HCT116 (cell line): ENCODE measurements at regions not wholly inside any gene's neighbourhood (a gene's known extent, or its start where the extent isn't known, plus 50 kb on each side); places are given as distances from the start of the nearest gene placed in this dataset.

Experiments used
- ATAC-seq: fragments of 200-7000 bp; cut with Tn5 transposase; 2 replicates; pipeline ENCODE4 v1.9.1; 2020; ENCODE audit warnings: mild to moderate bottlenecking, moderate library complexity
- BruUV-seq: library from RNA; stranded (reverse); fragments of 400-500 nt; replicated peaks from 2 replicates; lab custom pipeline; 2021; lab: Mats Ljungman, UMichigan
- CTCF ChIA-PET: fragments of 300-600 bp; sonication (Branson Sonifier 250); formaldehyde crosslinking; loops from one replicate; lab custom pipeline; 2021; ENCODE audit warnings: antibody characterized with exemption; lab: Charles Lee
- POLR2A ChIA-PET: fragments of 300-600, 350-600 bp; sonication (Branson Sonifier 250); formaldehyde crosslinking; loops from one replicate; lab custom pipeline; 2021; ENCODE audit warnings: antibody characterized with exemption; lab: Charles Lee
- RAD21 ChIA-PET, 2 experiments: fragments of 300-600 bp; sonication (Branson Sonifier 250); formaldehyde crosslinking; loops; one replicate each; lab custom pipeline; 2023; ENCODE audit warnings: low total read pairs in 2 of 2; ENCODE audit not compliant: uncharacterized antibody in 2 of 2, unreplicated experiment in 2 of 2, low non-redundant PET in 1 of 2; lab: Charles Lee
- DNase-seq: peaks from one replicate; pipeline ENCODE4 v3.0.0-alpha.2; 2010; ENCODE audit warnings: low read depth, low spot score
- H2AFZ ChIP-seq: fragments of 200-600 bp; shearing (Covaris generic), sonication (generic); 2 replicates; pipeline ENCODE4 v1.6.1; 2017; ENCODE audit warnings: low read depth, mixed run types, mixed read lengths, antibody characterized with exemption, low read length; ENCODE audit not compliant: poor library complexity, severe bottlenecking
- H3K27ac ChIP-seq: 2 replicates; pipeline ENCODE4 v1.5.1; 2012; ENCODE audit warnings: low read depth, low read length
- H3K27me3 ChIP-seq: fragments of 200-600 bp; sonication (generic); 2 replicates; pipeline ENCODE4 v1.6.1; 2016; ENCODE audit warnings: mixed run types, low read length, mixed read lengths; ENCODE audit not compliant: insufficient read depth
- H3K36me3 ChIP-seq, 2 experiments: fragments of 200-500 bp in 1 of 2; fragments of 200-600 bp in 1 of 2; sonication (Bioruptor generic) in 1 of 2; sonication (generic) in 1 of 2; 2 replicates each; pipeline versions ENCODE4 v1.5.1 to v1.6.1; 2014 to 2016; ENCODE audit warnings: low read length in 2 of 2, inconsistent platforms in 1 of 2, mixed read lengths in 1 of 2, mixed run types in 1 of 2; ENCODE audit not compliant: insufficient read depth in 2 of 2, control insufficient read depth in 1 of 2
- H3K4me1 ChIP-seq, 2 experiments: fragments of 200-600 bp in 1 of 2; sonication (generic) in 1 of 2; 2 replicates each; pipeline versions ENCODE4 v1.5.1 to v1.6.1; 2012 to 2017; ENCODE audit warnings: low read length in 2 of 2, inconsistent platforms in 1 of 2, mild to moderate bottlenecking in 1 of 2, mixed read lengths in 1 of 2, mixed run types in 1 of 2, moderate library complexity in 1 of 2; ENCODE audit not compliant: insufficient read depth in 2 of 2, control insufficient read depth in 1 of 2
- H3K4me2 ChIP-seq: fragments of 200-600 bp; sonication (generic); 2 replicates; pipeline ENCODE4 v1.6.1; 2017; ENCODE audit warnings: mixed run types, low read length, mixed read lengths
- H3K4me3 ChIP-seq, 2 experiments: fragments of 200-600 bp in 1 of 2; sonication (generic) in 1 of 2; replicated peaks in 1 of 2; 2 replicates each; pipeline ENCODE4 v1.5.1; 2011 to 2016; ENCODE audit warnings: low read length in 2 of 2, control low read depth in 1 of 2, low read depth in 1 of 2, mild to moderate bottlenecking in 1 of 2, mixed read lengths in 1 of 2, mixed run types in 1 of 2
- H3K79me2 ChIP-seq: fragments of 200-600 bp; sonication (generic); 2 replicates; pipeline ENCODE4 v1.6.1; 2017; ENCODE audit warnings: mild to moderate bottlenecking, mixed run types, low read length, moderate library complexity, mixed read lengths; ENCODE audit not compliant: insufficient read depth
- H3K9ac ChIP-seq: fragments of 200-600 bp; sonication (generic); 2 replicates; pipeline ENCODE4 v1.6.1; 2016; ENCODE audit warnings: low read length, mixed read lengths
- H3K9me2 ChIP-seq: fragments of 200-600 bp; sonication (generic), shearing (Covaris generic); 2 replicates; pipeline ENCODE4 v1.6.1; 2017; ENCODE audit warnings: mixed run types, mild to moderate bottlenecking, moderate library complexity; ENCODE audit not compliant: insufficient read depth
- H3K9me3 ChIP-seq, 2 experiments: fragments of 200-500 bp in 1 of 2; fragments of 200-600 bp in 1 of 2; sonication (Bioruptor generic) in 1 of 2; sonication (generic) in 1 of 2; 2 replicates each; pipeline ENCODE4 v1.6.1; 2014 to 2017; ENCODE audit warnings: low read length in 2 of 2, mixed read lengths in 2 of 2, inconsistent platforms in 1 of 2, low read depth in 1 of 2, mild to moderate bottlenecking in 1 of 2, mixed run types in 1 of 2, moderate library complexity in 1 of 2; ENCODE audit not compliant: control insufficient read depth in 1 of 2, insufficient read depth in 1 of 2
- H4K20me1 ChIP-seq: fragments of 200-600 bp; sonication (generic), shearing (Covaris generic); 2 replicates; pipeline ENCODE4 v1.6.1; 2017; ENCODE audit warnings: mixed run types, mild to moderate bottlenecking, moderate library complexity; ENCODE audit not compliant: insufficient read depth
- CBX3 ChIP-seq: IDR thresholded peaks from 2 replicates; pipeline ENCODE4 v1.6.1; 2012; ENCODE audit warnings: low read depth
- EGR1 ChIP-seq: IDR thresholded peaks from 2 replicates; pipeline ENCODE4 v1.6.1; 2012; ENCODE audit warnings: low read depth
- ELF1 ChIP-seq: IDR thresholded peaks from 2 replicates; pipeline ENCODE4 v1.6.1; 2012; ENCODE audit warnings: low read depth, borderline replicate concordance
- EZH2 ChIP-seq: fragments of 200-600 bp; sonication (generic); IDR thresholded peaks from 2 replicates; pipeline ENCODE4 v1.6.1; 2017; ENCODE audit warnings: antibody characterized with exemption, mixed run types
- MAX ChIP-seq: IDR thresholded peaks from 2 replicates; pipeline ENCODE4 v1.6.1; 2012
- POLR2AphosphoS5 ChIP-seq: IDR thresholded peaks from 2 replicates; pipeline ENCODE4 v1.6.1; 2011; ENCODE audit warnings: mild to moderate bottlenecking, low read depth, low read length, moderate library complexity
- REST ChIP-seq: IDR thresholded peaks from 2 replicates; pipeline ENCODE4 v1.6.1; 2012; ENCODE audit warnings: low read depth
- TCF7L2 ChIP-seq: IDR thresholded peaks from 2 replicates; pipeline ENCODE4 v1.7.0; 2011; ENCODE audit warnings: borderline replicate concordance, inconsistent platforms; ENCODE audit not compliant: insufficient read depth, insufficient read length; ENCODE audit errors: extremely low read depth
- YY1 ChIP-seq: IDR thresholded peaks from 2 replicates; pipeline ENCODE4 v1.6.1; 2011; ENCODE audit warnings: low read length, low read depth, moderate library complexity, mild to moderate bottlenecking; ENCODE audit not compliant: insufficient replicate concordance; ENCODE audit errors: extremely low read depth
- ZFX ChIP-seq: fragments of 450-650 bp; IDR thresholded peaks from 2 replicates; pipeline ENCODE4 v1.6.1; 2017
- ZNF274 ChIP-seq: fragments of 200-500 bp; sonication (Bioruptor generic); IDR thresholded peaks from 2 replicates; pipeline ENCODE4 v1.6.1; 2014; ENCODE audit warnings: mild to moderate bottlenecking, low read depth, low read length, inconsistent platforms
- intact Hi-C: fragments of 100-400 bp; cut with micrococcal nuclease; formaldehyde crosslinking; loops from 2 replicates; pipeline ENCODE4 v1.10.0; 2022

- H3K4me2 ChIP-seq = no peak overlapping the region
- H3K9me2 ChIP-seq = no peaks in the 10 kb centered on the region
- no peaks in the 10 kb centered on the region for H3K9me3 ChIP-seq
- BruUV-seq = no TSS peak
- DNase-seq = no peak
- H3K4me3 ChIP-seq = no peak overlapping the region
- ATAC-seq = no peak
- ChIA-PET POLR2A (no interaction called here), CTCF (no interaction called here), RAD21 (no interaction called here)
- no peaks in the 10 kb centered on the region for H3K36me3 ChIP-seq
- no peaks in the 10 kb centered on the region for H4K20me1 ChIP-seq
- TF ChIP-seq POLR2AphosphoS5 (no peak), TCF7L2 (no peak), YY1 (no peak), CBX3 (no peak), ELF1 (no peak), ZNF274 (no peak), EZH2 (no peak), MAX (no peak), EGR1 (no peak), REST (no peak), ZFX (no peak)
- H3K79me2 ChIP-seq = no peaks in the 10 kb centered on the region
- no peak overlapping the region for H3K27ac ChIP-seq
- intact Hi-C loops = no loop called here
- H3K27me3 ChIP-seq = no peaks in the 10 kb centered on the region
- no peak overlapping the region for H2AFZ ChIP-seq
- no peaks in the 10 kb centered on the region for H3K4me1 ChIP-seq
- H3K9ac ChIP-seq = no peak overlapping the region
Observed at GRCh38 chr4:147325571-147325981, 155.3 kb upstream of the EDNRA start.
